B cell (primary cell): ENCODE measurements at regions not wholly inside any gene's neighbourhood (a gene's known extent, or its start where the extent isn't known, plus 50 kb on each side); places are given as distances from the start of the nearest gene placed in this dataset.

Experiments used
- ATAC-seq: fragments of 200-7000 bp; cut with Tn5 transposase; one replicate; pipeline ENCODE4 v1.10.0; 2021; ENCODE audit warnings: low read depth, mild to moderate bottlenecking, moderate number of reproducible peaks, moderate library complexity
- CTCF ChIA-PET: fragments of 350-600 bp; sonication (Branson Sonifier 250); formaldehyde crosslinking; loops from one replicate; lab custom pipeline; 2021; ENCODE audit warnings: antibody characterized with exemption, inconsistent platforms; lab: Charles Lee
- POLR2A ChIA-PET: fragments of 350-600 bp; sonication (Branson Sonifier 250); formaldehyde crosslinking; loops from one replicate; lab custom pipeline; 2021; ENCODE audit warnings: antibody characterized with exemption; lab: Charles Lee
- DNase-seq: peaks from one replicate; pipeline ENCODE4 v3.0.0; 2013
- H2AFZ ChIP-seq: 2 replicates; pipeline ENCODE4 v1.6.1; 2012; ENCODE audit warnings: mild to moderate bottlenecking, low read depth, low read length; ENCODE audit not compliant: insufficient read depth, poor library complexity, severe bottlenecking
- H3K27ac ChIP-seq, 2 donors: 1 replicate in 1 of 2; 2 replicates in 1 of 2; pipeline ENCODE4 v1.5.1; 2012 to 2013; ENCODE audit warnings: low read length in 2 of 2, mild to moderate bottlenecking in 2 of 2, moderate library complexity in 1 of 2
- H3K27me3 ChIP-seq, 4 experiments: fragments of 200-600 bp in 1 of 4; sonication (generic) in 1 of 4; replicated peaks in 1 of 4; 1 replicate in 2 of 4; 2 replicates in 2 of 4; pipeline versions ENCODE4 v1.6.1 to v1.7.0; 2013 to 2016; ENCODE audit warnings: low read length in 3 of 4, mild to moderate bottlenecking in 2 of 4, mixed read lengths in 1 of 4, moderate library complexity in 1 of 4; ENCODE audit not compliant: insufficient read depth in 4 of 4, control insufficient read depth in 3 of 4; ENCODE audit errors: control extremely low read depth in 1 of 4
- H3K36me3 ChIP-seq, 2 experiments: replicated peaks in 1 of 2; 1 replicate in 1 of 2; 2 replicates in 1 of 2; pipeline versions ENCODE4 v1.6.1 to v1.7.1; 2013; ENCODE audit warnings: low read length in 1 of 2; ENCODE audit not compliant: insufficient read depth in 2 of 2, control insufficient read depth in 1 of 2; ENCODE audit errors: control extremely low read depth in 1 of 2, extremely low read depth in 1 of 2
- H3K4me1 ChIP-seq, 2 donors: fragments of 200-600 bp in 1 of 2; sonication (generic) in 1 of 2; 1 replicate in 1 of 2; 2 replicates in 1 of 2; pipeline versions ENCODE4 v1.5.1 to v1.6.1; 2013 to 2017; ENCODE audit warnings: low read length in 2 of 2; ENCODE audit not compliant: control insufficient read depth in 2 of 2, insufficient read depth in 2 of 2
- H3K4me2 ChIP-seq: replicated peaks from 2 replicates; pipeline ENCODE3; 2012; ENCODE audit warnings: mild to moderate bottlenecking, low read depth, low read length; ENCODE audit not compliant: poor library complexity, severe bottlenecking
- H3K4me3 ChIP-seq, 5 experiments: fragments of 200-600 bp in 1 of 5; sonication (generic) in 1 of 5; 1 replicate in 3 of 5; 2 replicates in 2 of 5; pipeline versions ENCODE4 v1.5.1 to v1.7.0; 2011 to 2016; ENCODE audit warnings: low read length in 4 of 5, mild to moderate bottlenecking in 4 of 5, low read depth in 2 of 5, control low read depth in 1 of 5, moderate library complexity in 1 of 5; ENCODE audit not compliant: insufficient read depth in 1 of 5; ENCODE audit errors: control extremely low read depth in 1 of 5, extremely low read depth in 1 of 5
- H3K79me2 ChIP-seq: fragments of 200-600 bp; sonication (generic); one replicate; pipeline ENCODE4 v1.6.0; 2016; ENCODE audit warnings: low read length; ENCODE audit not compliant: control insufficient read depth, insufficient read depth
- H3K9ac ChIP-seq: fragments of 200-600 bp; sonication (generic); 2 replicates; pipeline ENCODE4 v1.6.1; 2017; ENCODE audit warnings: mild to moderate bottlenecking, low read length, moderate library complexity
- H3K9me3 ChIP-seq, 3 donors: one replicate each; pipeline versions ENCODE4 v1.6.1 to v1.7.1; 2013; ENCODE audit warnings: low read length in 2 of 3; ENCODE audit not compliant: control insufficient read depth in 2 of 3, insufficient read depth in 1 of 3; ENCODE audit errors: control extremely low read depth in 1 of 3
- H4K20me1 ChIP-seq: 2 replicates; pipeline ENCODE4 v1.6.0; 2012; ENCODE audit warnings: mild to moderate bottlenecking, low read length; ENCODE audit not compliant: insufficient read depth, control insufficient read depth, poor library complexity, severe bottlenecking
- H3K27ac Mint-ChIP-seq: one replicate; pipeline ENCODE4 v1.8.0; 2021; ENCODE audit warnings: mixed read lengths
- H3K27me3 Mint-ChIP-seq: one replicate; pipeline ENCODE4 v1.8.0; 2021; ENCODE audit warnings: mixed read lengths
- H3K4me1 Mint-ChIP-seq: one replicate; pipeline ENCODE4 v1.8.0; 2021; ENCODE audit warnings: mixed read lengths
- H3K4me3 Mint-ChIP-seq: one replicate; pipeline ENCODE4 v1.8.0; 2021; ENCODE audit warnings: mixed read lengths
- H3K9me3 Mint-ChIP-seq: one replicate; pipeline ENCODE4 v1.8.0; 2022; ENCODE audit warnings: mixed read lengths; ENCODE audit not compliant: insufficient read depth
- CTCF ChIP-seq: fragments of 200-600 bp; IDR thresholded peaks from one replicate; pipeline ENCODE4 v1.8.0; 2022; ENCODE audit warnings: antibody characterized with exemption, mild to moderate bottlenecking
- EZH2 ChIP-seq: IDR thresholded peaks from 2 replicates; pipeline ENCODE4 v1.6.1; 2012; ENCODE audit warnings: borderline replicate concordance, low read depth, mild to moderate bottlenecking, moderate library complexity, low read length; ENCODE audit not compliant: insufficient read depth, poor library complexity, severe bottlenecking
- WGBS: methylation state at CpG from one replicate; pipeline ENCODE4 v1.1.5; 2013; ENCODE audit warnings: missing lambda C conversion rate; ENCODE audit not compliant: insufficient coverage; 5-methylcytosine and 5-hydroxymethylcytosine counted together
- intact Hi-C: fragments of 100-400 bp; cut with micrococcal nuclease; formaldehyde crosslinking; loops from one replicate; pipeline ENCODE4 v1.10.0; 2022

- no peak overlapping the region for H3K4me2 ChIP-seq
- no peaks in the 10 kb centered on the region for H3K4me1 Mint-ChIP-seq
- H3K9me3 ChIP-seq: no peaks in the 10 kb centered on the region
- no peak overlapping the region for H3K4me3 ChIP-seq
- no peak overlapping the region for H3K4me3 Mint-ChIP-seq
- CTCF ChIA-PET: no interaction called here
- WGBS: 100% methylated on average over 2 of the region's 7 CpGs
- H2AFZ ChIP-seq: no peak overlapping the region
- H3K36me3 ChIP-seq: no peaks in the 10 kb centered on the region
- no peak overlapping the region for H3K27ac Mint-ChIP-seq
- no peak overlapping the region for H3K27ac ChIP-seq
- no peaks in the 10 kb centered on the region for H3K4me1 ChIP-seq
- H3K79me2 ChIP-seq: no peaks in the 10 kb centered on the region
- POLR2A ChIA-PET: no interaction called here
- H3K27me3 ChIP-seq: peaks cover 0 to 2% (median 0%) of the 10 kb centered on the region in 4 experiments
- no peaks in the 10 kb centered on the region for H4K20me1 ChIP-seq
- TF ChIP-seq EZH2: no peak
- ATAC-seq (no peak), DNase-seq (no peak)
- peaks cover 10% of the 10 kb centered on the region for H3K27me3 Mint-ChIP-seq
- H3K9me3 Mint-ChIP-seq: no peaks in the 10 kb centered on the region
- no peak overlapping the region for H3K9ac ChIP-seq
- intact Hi-C loops: no loop called here
Observed at GRCh38 chr1:212212906-212213305, 72.3 kb upstream of the PPP2R5A start.

- H3K4me1 Mint-ChIP-seq: peaks cover 5% of the 10 kb centered on the region
- Histone ChIP-seq H3K4me2 (no peak overlapping the region), H4K20me1 (no peaks in the 10 kb centered on the region), H3K27ac (no peak overlapping the region), H3K4me1 (peaks cover 0 to 5% of the 10 kb centered on the region in 2 donors), H3K27me3 (peaks cover 0 to 2% (median 0%) of the 10 kb centered on the region in 4 experiments), H3K9ac (no peak overlapping the region), H3K36me3 (no peaks in the 10 kb centered on the region), H3K79me2 (no peaks in the 10 kb centered on the region), H2AFZ (no peak overlapping the region), H3K4me3 (no peak overlapping the region), H3K9me3 (no peaks in the 10 kb centered on the region)
- CTCF ChIA-PET: no interaction called here
- no peak for DNase-seq
- intact Hi-C loops: no loop called here
- H3K9me3 Mint-ChIP-seq: no peaks in the 10 kb centered on the region
- H3K27me3 Mint-ChIP-seq: peaks cover 10% of the 10 kb centered on the region
- H3K4me3 Mint-ChIP-seq: no peak overlapping the region
- ATAC-seq: no peak
- POLR2A ChIA-PET: no interaction called here
- no peak overlapping the region for H3K27ac Mint-ChIP-seq
- TF ChIP-seq EZH2 (no peak), CTCF (no peak)
- WGBS: 100% methylated on average over 1 of the region's 2 CpGs
Observed at GRCh38 chr1:212213784-212214183, 71.4 kb upstream of the PPP2R5A start.
